WTC11 (cell line): ENCODE measurements at regions not wholly inside any gene's neighbourhood (a gene's known extent, or its start where the extent isn't known, plus 50 kb on each side); places are given as distances from the start of the nearest gene placed in this dataset.

ENCODE experiments used
- ATAC-seq: fragments of 200-7000 bp; cut with Tn5 transposase; 2 replicates; pipeline ENCODE4 v1.10.0; 2021; ENCODE audit warnings: mild to moderate bottlenecking, moderate library complexity
- CTCF ChIA-PET: fragments of 300-600 bp; sonication (Branson Sonifier 250); formaldehyde crosslinking; loops from one replicate; lab custom pipeline; 2021; ENCODE audit warnings: antibody characterized with exemption; lab: Charles Lee
- POLR2A ChIA-PET: fragments of 350-600 bp; sonication (Branson Sonifier 250); formaldehyde crosslinking; loops from one replicate; lab custom pipeline; 2021; ENCODE audit warnings: antibody characterized with exemption; lab: Charles Lee
- DNase-seq: peaks from one replicate; pipeline ENCODE4 v3.0.0; 2021; ENCODE audit warnings: low spot score
- H3K27ac Mint-ChIP-seq: 2 replicates; pipeline ENCODE4 v1.8.0; 2021; ENCODE audit warnings: mixed read lengths
- H3K27me3 Mint-ChIP-seq: 2 replicates; pipeline ENCODE4 v1.8.0; 2021; ENCODE audit warnings: low read depth, mild to moderate bottlenecking, moderate library complexity, mixed read lengths
- H3K36me3 Mint-ChIP-seq: 2 replicates; pipeline ENCODE4 v1.8.0; 2021; ENCODE audit warnings: mixed read lengths
- H3K4me1 Mint-ChIP-seq: 2 replicates; pipeline ENCODE4 v1.8.0; 2022; ENCODE audit warnings: mixed read lengths
- H3K4me3 Mint-ChIP-seq: 2 replicates; pipeline ENCODE4 v1.8.0; 2021; ENCODE audit warnings: mild to moderate bottlenecking, moderate library complexity, mixed read lengths
- H3K9me3 Mint-ChIP-seq: 2 replicates; pipeline ENCODE4 v1.8.0; 2021; ENCODE audit warnings: mixed read lengths
- ATF3 ChIP-seq: sonication (generic); formaldehyde crosslinking; conservative IDR thresholded peaks from 2 replicates; pipeline ENCODE4 v1.8.1; 2022; ENCODE audit warnings: mild to moderate bottlenecking, missing genetic modification reagents
- CREB1 ChIP-seq: sonication (generic); formaldehyde crosslinking; IDR thresholded peaks from 2 replicates; pipeline ENCODE4 v1.8.0; 2023; ENCODE audit warnings: mild to moderate bottlenecking, missing genetic modification reagents
- CREM ChIP-seq: sonication (generic); formaldehyde crosslinking; IDR thresholded peaks from 2 replicates; pipeline ENCODE4 v1.8.1; 2022; ENCODE audit warnings: mild to moderate bottlenecking, missing genetic modification reagents, moderate library complexity
- ELF4 ChIP-seq: sonication (generic); formaldehyde crosslinking; IDR thresholded peaks from 2 replicates; pipeline ENCODE4 v1.8.1; 2022; ENCODE audit warnings: low read depth, mild to moderate bottlenecking, moderate library complexity, missing genetic modification reagents
- HMGA2 ChIP-seq: fragments of 250-450 bp; sonication (Bioruptor Pico); IDR thresholded peaks from 2 replicates; pipeline ENCODE4 v1.4.0; 2021; ENCODE audit warnings: mild to moderate bottlenecking, moderate library complexity
- JUN ChIP-seq: sonication (generic); formaldehyde crosslinking; IDR thresholded peaks from 2 replicates; pipeline ENCODE4 v1.8.0; 2023; ENCODE audit warnings: mild to moderate bottlenecking, missing genetic modification reagents
- NR1H2 ChIP-seq: sonication (generic); formaldehyde crosslinking; IDR thresholded peaks from 2 replicates; pipeline ENCODE4 v1.9.0; 2021; ENCODE audit warnings: mild to moderate bottlenecking, moderate library complexity, missing genetic modification reagents
- OVOL2 ChIP-seq: fragments of 250-450 bp; sonication (Bioruptor Pico); IDR thresholded peaks from 2 replicates; pipeline ENCODE4 v1.9.0; 2021; ENCODE audit warnings: mild to moderate bottlenecking, borderline replicate concordance
- PRRX2 ChIP-seq: fragments of 250-450 bp; sonication (Bioruptor Pico); IDR thresholded peaks from 2 replicates; pipeline ENCODE4 v1.8.0; 2021; ENCODE audit warnings: mild to moderate bottlenecking
- RELA ChIP-seq: sonication (generic); formaldehyde crosslinking; IDR thresholded peaks from 2 replicates; pipeline ENCODE4 v1.8.1; 2022; ENCODE audit warnings: missing genetic modification reagents, mild to moderate bottlenecking, borderline replicate concordance
- RORB ChIP-seq: fragments of 250-450 bp; sonication (Bioruptor Pico); IDR thresholded peaks from 2 replicates; pipeline ENCODE4 v1.9.0; 2021; ENCODE audit warnings: mild to moderate bottlenecking
- SMAD4 ChIP-seq: sonication (generic); formaldehyde crosslinking; IDR thresholded peaks from 2 replicates; pipeline ENCODE4 v1.8.0; 2022; ENCODE audit warnings: mild to moderate bottlenecking, missing genetic modification reagents
- ZBTB21 ChIP-seq: sonication (generic); formaldehyde crosslinking; IDR thresholded peaks from 2 replicates; pipeline ENCODE4 v1.8.1; 2023; ENCODE audit warnings: mild to moderate bottlenecking, missing genetic modification reagents, borderline replicate concordance
- ZNF138 ChIP-seq: sonication (generic); formaldehyde crosslinking; conservative IDR thresholded peaks from 2 replicates; pipeline ENCODE4 v1.8.1; 2022; ENCODE audit warnings: mild to moderate bottlenecking, moderate library complexity, missing genetic modification reagents
- ZNF396 ChIP-seq: fragments of 250-450 bp; sonication (Bioruptor Pico); IDR thresholded peaks from 2 replicates; pipeline ENCODE4 v1.8.0; 2021; ENCODE audit warnings: mild to moderate bottlenecking, moderate library complexity, borderline replicate concordance
- ZNF416 ChIP-seq: fragments of 250-450 bp; sonication (Bioruptor Pico); IDR thresholded peaks from 2 replicates; pipeline ENCODE4 v1.9.0; 2021; ENCODE audit warnings: mild to moderate bottlenecking, inconsistent platforms
- ZNF423 ChIP-seq: fragments of 250-450 bp; sonication (Bioruptor Pico); IDR thresholded peaks from 2 replicates; pipeline ENCODE4 v2.1.2; 2022; ENCODE audit warnings: mild to moderate bottlenecking, moderate library complexity
- ZNF512 ChIP-seq: sonication (generic); formaldehyde crosslinking; IDR thresholded peaks from 2 replicates; pipeline ENCODE4 v1.8.1; 2022; ENCODE audit warnings: missing genetic modification reagents, borderline replicate concordance
- TF ChIP-seq, protein P1 (sequence below): sonication (generic); formaldehyde crosslinking; IDR thresholded peaks from 2 replicates; pipeline ENCODE4 v1.8.1; 2023; ENCODE audit warnings: mild to moderate bottlenecking, missing genetic modification reagents, moderate library complexity
- TF ChIP-seq, protein P2 (sequence below): sonication (generic); formaldehyde crosslinking; IDR thresholded peaks from 2 replicates; pipeline ENCODE4 v1.8.0; 2023; ENCODE audit warnings: missing genetic modification reagents

DNA sequence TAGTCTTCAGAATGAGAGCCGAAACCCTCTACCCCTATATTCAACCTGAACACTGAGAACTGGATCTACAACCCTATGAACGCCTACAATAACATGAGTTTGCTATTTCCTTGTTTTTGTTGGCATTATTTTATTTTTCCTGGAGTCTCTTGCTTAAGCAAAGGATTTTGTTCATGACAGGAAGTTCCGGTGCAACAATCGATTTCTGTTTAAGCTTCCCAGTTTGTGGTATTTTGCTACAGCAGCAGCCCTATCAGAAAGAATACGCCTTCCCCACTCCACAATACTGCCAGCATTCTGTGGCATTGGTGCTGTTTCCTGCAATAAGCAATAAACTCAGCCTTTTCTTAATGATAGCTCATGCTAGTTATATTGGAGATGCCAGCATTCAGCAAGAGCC lies 60.9 kb downstream of the NPY5R start:
- POLR2A ChIA-PET: no interaction called here
- peaks cover 5% of the 10 kb centered on the region for H3K9me3 Mint-ChIP-seq
- H3K27ac Mint-ChIP-seq: peak overlapping the region; percentile 85
- H3K4me3 Mint-ChIP-seq: no peak overlapping the region
- H3K36me3 Mint-ChIP-seq: 0 out of 2 replicates have a peak, but pooled peaks cover 2% of the 10 kb centered on the region
- CTCF ChIA-PET: no interaction called here
- no peak for DNase-seq
- H3K27me3 Mint-ChIP-seq: no peaks in the 10 kb centered on the region
- ATAC-seq: peak; percentile 52; the same call in 1 of the 2 replicates
- TF ChIP-seq CREM (no peak), NR1H2 (CRISPR knock-in tag) (no peak), RELA (CRISPR knock-in tag) (no peak), ZBTB21 (no peak), OVOL2 (no peak), ZNF416 (no peak), ELF4 (CRISPR knock-in tag) (no peak), RORB (CRISPR knock-in tag) (no peak), PRRX2 (CRISPR knock-in tag) (no peak)
- TF ChIP-seq, protein P1, sequence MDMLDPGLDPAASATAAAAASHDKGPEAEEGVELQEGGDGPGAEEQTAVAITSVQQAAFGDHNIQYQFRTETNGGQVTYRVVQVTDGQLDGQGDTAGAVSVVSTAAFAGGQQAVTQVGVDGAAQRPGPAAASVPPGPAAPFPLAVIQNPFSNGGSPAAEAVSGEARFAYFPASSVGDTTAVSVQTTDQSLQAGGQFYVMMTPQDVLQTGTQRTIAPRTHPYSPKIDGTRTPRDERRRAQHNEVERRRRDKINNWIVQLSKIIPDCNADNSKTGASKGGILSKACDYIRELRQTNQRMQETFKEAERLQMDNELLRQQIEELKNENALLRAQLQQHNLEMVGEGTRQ (CRISPR knock-in tag): no peak
- peaks cover 43% of the 10 kb centered on the region for H3K4me1 Mint-ChIP-seq

- ATAC-seq (no peak), DNase-seq (no peak)
- H3K36me3 Mint-ChIP-seq: 0 out of 2 replicates have a peak, but pooled peaks cover 2% of the 10 kb centered on the region
- peak overlapping the region; percentile 85; the same call in 1 of the 2 replicates for H3K27ac Mint-ChIP-seq
- peaks cover 8% of the 10 kb centered on the region for H3K9me3 Mint-ChIP-seq
- ChIA-PET POLR2A (no interaction called here), CTCF (no interaction called here)
- H3K27me3 Mint-ChIP-seq: no peaks in the 10 kb centered on the region
- no peak overlapping the region for H3K4me3 Mint-ChIP-seq
- no peak for TF ChIP-seq CREB1 (CRISPR knock-in tag)
- no peak for TF ChIP-seq HMGA2 (CRISPR knock-in tag)
- TF ChIP-seq RELA (CRISPR knock-in tag): no peak
- TF ChIP-seq ATF3 (CRISPR knock-in tag): no peak
- no peak for TF ChIP-seq OVOL2
- TF ChIP-seq ZNF512 (CRISPR knock-in tag): no peak
- no peak for TF ChIP-seq ZBTB21
- no peak for TF ChIP-seq ZNF423 (CRISPR knock-in tag)
- no peak for TF ChIP-seq ZNF396 (CRISPR knock-in tag)
- TF ChIP-seq, protein P2, sequence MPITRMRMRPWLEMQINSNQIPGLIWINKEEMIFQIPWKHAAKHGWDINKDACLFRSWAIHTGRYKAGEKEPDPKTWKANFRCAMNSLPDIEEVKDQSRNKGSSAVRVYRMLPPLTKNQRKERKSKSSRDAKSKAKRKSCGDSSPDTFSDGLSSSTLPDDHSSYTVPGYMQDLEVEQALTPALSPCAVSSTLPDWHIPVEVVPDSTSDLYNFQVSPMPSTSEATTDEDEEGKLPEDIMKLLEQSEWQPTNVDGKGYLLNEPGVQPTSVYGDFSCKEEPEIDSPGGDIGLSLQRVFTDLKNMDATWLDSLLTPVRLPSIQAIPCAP: no peak
- TF ChIP-seq ZNF138 (CRISPR knock-in tag): no peak
- no peak for TF ChIP-seq JUN (CRISPR knock-in tag)
- no peak for TF ChIP-seq SMAD4 (CRISPR knock-in tag)
- peaks cover 43% of the 10 kb centered on the region for H3K4me1 Mint-ChIP-seq
Observed at GRCh38 chr4:163404080-163404479, 60.4 kb downstream of the NPY5R start.
